ENCODE measurements at regions not wholly inside any gene's neighbourhood (a gene's known extent, or its start where the extent isn't known, plus 50 kb on each side); places are given as distances from the start of the nearest gene placed in this dataset.

DNA sequence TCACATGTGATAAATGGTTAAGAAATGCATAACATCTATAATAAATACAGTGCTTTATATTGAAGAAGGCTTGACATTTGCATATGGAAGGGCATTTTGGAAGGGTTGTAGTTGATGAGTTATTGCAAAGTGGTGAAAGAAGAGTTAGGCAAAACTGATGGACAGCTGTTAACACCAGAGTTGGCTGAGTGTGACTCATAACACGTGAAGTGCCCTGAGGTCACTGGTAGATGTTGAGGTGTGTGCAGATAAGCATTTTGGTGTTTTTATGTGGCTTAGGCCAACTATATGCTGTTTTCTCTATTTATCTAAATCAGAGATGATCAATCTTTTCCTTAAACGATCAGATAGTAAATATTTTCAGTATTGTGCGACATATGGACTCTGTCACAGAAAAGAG, 154.3 kb upstream of the KCNH7 start:
- H3K4me1 Mint-ChIP-seq: no peaks in the 10 kb centered on the region
- H3K9ac ChIP-seq (ENCODE audit: extremely low read depth, low read length, poor library complexity, severe bottlenecking): no peak overlapping the region
- H3K27me3 ChIP-seq (ENCODE audit: control insufficient read depth, insufficient read depth, low read length, poor library complexity, severe bottlenecking): no peaks in the 10 kb centered on the region
- no peak overlapping the region for H3K4me3 Mint-ChIP-seq
- no peaks in the 10 kb centered on the region for H3K36me3 ChIP-seq (ENCODE audit: control insufficient read depth, insufficient read depth, low read length)
- DNase-seq: no peak
- no peaks in the 10 kb centered on the region for H3K9me3 Mint-ChIP-seq
- no peak overlapping the region for H3K4me3 ChIP-seq (ENCODE audit: low read length)
- no peaks in the 10 kb centered on the region for H3K27me3 Mint-ChIP-seq (ENCODE audit: insufficient read depth)
- H3K36me3 Mint-ChIP-seq (ENCODE audit: low read depth): no peaks in the 10 kb centered on the region
- TF ChIP-seq, protein P1, sequence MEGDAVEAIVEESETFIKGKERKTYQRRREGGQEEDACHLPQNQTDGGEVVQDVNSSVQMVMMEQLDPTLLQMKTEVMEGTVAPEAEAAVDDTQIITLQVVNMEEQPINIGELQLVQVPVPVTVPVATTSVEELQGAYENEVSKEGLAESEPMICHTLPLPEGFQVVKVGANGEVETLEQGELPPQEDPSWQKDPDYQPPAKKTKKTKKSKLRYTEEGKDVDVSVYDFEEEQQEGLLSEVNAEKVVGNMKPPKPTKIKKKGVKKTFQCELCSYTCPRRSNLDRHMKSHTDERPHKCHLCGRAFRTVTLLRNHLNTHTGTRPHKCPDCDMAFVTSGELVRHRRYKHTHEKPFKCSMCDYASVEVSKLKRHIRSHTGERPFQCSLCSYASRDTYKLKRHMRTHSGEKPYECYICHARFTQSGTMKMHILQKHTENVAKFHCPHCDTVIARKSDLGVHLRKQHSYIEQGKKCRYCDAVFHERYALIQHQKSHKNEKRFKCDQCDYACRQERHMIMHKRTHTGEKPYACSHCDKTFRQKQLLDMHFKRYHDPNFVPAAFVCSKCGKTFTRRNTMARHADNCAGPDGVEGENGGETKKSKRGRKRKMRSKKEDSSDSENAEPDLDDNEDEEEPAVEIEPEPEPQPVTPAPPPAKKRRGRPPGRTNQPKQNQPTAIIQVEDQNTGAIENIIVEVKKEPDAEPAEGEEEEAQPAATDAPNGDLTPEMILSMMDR (conservative IDR thresholded peaks at IDR 0.05): no peak
- no peaks in the 10 kb centered on the region for H3K9me3 ChIP-seq (ENCODE audit: control insufficient read depth, low read length)
- 89 to 92% methylated on average over 2 to 3 of the region's 3 CpGs for WGBS, 2 experiments (ENCODE audit: insufficient coverage in 1 of 2, insufficient read length in 1 of 2)
- H3K27ac ChIP-seq (ENCODE audit: low read depth, low read length): no peak overlapping the region
- H3K4me1 ChIP-seq (ENCODE audit: control insufficient read depth, insufficient read depth, low read length): no peaks in the 10 kb centered on the region
- no peak overlapping the region for H3K27ac Mint-ChIP-seq

DNA sequence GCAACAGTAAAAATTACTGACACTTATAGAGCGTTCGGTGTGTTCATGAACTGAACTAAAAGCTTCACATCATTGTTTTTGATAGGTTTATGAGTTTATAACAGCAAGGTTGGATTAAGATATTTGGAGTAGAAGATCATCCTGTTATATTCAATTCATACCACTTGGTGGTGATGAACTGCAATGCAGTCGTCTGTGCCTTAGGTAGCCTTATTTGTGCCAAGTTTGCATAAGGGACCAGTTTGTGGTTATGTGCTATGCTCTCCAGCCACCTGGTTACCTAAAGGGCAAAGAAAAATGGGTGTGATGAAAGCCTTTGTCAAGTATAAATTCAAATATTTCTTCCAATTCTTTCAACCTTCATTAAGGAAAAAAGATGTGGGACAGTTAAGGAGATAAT, 150.9 kb upstream of the KCNH7 start:
- 40 to 47% methylated on average over 3 of the region's 3 CpGs for WGBS, 2 experiments (ENCODE audit: insufficient coverage in 1 of 2, insufficient read length in 1 of 2)
- Histone ChIP-seq H3K4me3 (ENCODE audit: low read length) (no peak overlapping the region), H3K4me1 (ENCODE audit: control insufficient read depth, insufficient read depth, low read length) (no peaks in the 10 kb centered on the region), H3K9ac (ENCODE audit: extremely low read depth, low read length, poor library complexity, severe bottlenecking) (no peak overlapping the region), H3K9me3 (ENCODE audit: control insufficient read depth, low read length) (no peaks in the 10 kb centered on the region), H3K27ac (ENCODE audit: low read depth, low read length) (no peak overlapping the region), H3K36me3 (ENCODE audit: control insufficient read depth, insufficient read depth, low read length) (no peaks in the 10 kb centered on the region), H3K27me3 (ENCODE audit: control insufficient read depth, insufficient read depth, low read length, poor library complexity, severe bottlenecking) (no peaks in the 10 kb centered on the region)
- DNase-seq: no peak
- Mint-ChIP-seq H3K4me1 (no peaks in the 10 kb centered on the region), H3K27ac (no peak overlapping the region), H3K9me3 (no peaks in the 10 kb centered on the region), H3K36me3 (ENCODE audit: low read depth) (no peaks in the 10 kb centered on the region), H3K4me3 (no peak overlapping the region), H3K27me3 (ENCODE audit: insufficient read depth) (no peaks in the 10 kb centered on the region)
- TF ChIP-seq, protein P1 (conservative IDR thresholded peaks at IDR 0.05): peak; percentile 45

DNA sequence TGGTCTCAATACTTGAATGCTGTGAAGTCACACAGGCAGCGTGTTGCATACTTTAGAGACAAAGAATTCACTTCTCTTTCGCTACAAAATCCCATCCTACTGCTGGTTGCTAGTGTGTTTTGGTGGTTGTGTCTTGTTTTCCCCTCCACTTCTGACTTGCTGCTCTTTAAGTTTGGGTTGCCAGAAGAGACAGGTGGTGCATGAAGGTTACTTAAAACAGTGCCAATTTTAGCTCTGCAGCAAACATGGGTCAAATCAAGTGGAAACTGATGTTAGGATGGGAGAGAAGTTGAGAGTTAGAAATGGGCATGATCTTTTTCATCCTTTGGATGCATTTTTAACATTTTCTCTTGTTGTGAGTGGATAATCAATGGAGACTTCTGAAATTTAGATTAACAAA, 136.2 kb upstream of the KCNH7 start:
- H3K27me3 ChIP-seq (ENCODE audit: control insufficient read depth, insufficient read depth, low read length, poor library complexity, severe bottlenecking): no peaks in the 10 kb centered on the region
- DNase-seq: no peak
- no peaks in the 10 kb centered on the region for H3K36me3 Mint-ChIP-seq (ENCODE audit: low read depth)

More for the DNA sequence above, 136.2 kb upstream of the KCNH7 start:
- H3K9me3 Mint-ChIP-seq: no peaks in the 10 kb centered on the region
- Histone ChIP-seq H3K36me3 (ENCODE audit: control insufficient read depth, insufficient read depth, low read length) (no peaks in the 10 kb centered on the region), H3K9me3 (ENCODE audit: control insufficient read depth, low read length) (no peaks in the 10 kb centered on the region), H3K9ac (ENCODE audit: extremely low read depth, low read length, poor library complexity, severe bottlenecking) (no peak overlapping the region), H3K4me3 (ENCODE audit: low read length) (no peak overlapping the region), H3K4me1 (ENCODE audit: control insufficient read depth, insufficient read depth, low read length) (no peaks in the 10 kb centered on the region), H3K27ac (ENCODE audit: low read depth, low read length) (no peak overlapping the region)
- no peak overlapping the region for H3K4me3 Mint-ChIP-seq
- H3K4me1 Mint-ChIP-seq: peaks cover 3% of the 10 kb centered on the region
- no peak overlapping the region for H3K27ac Mint-ChIP-seq
- TF ChIP-seq, protein P1 (conservative IDR thresholded peaks at IDR 0.05): no peak
- no peaks in the 10 kb centered on the region for H3K27me3 Mint-ChIP-seq (ENCODE audit: insufficient read depth)
- 74% methylated on average over 2 of the region's 2 CpGs; no CpG with 5 or more reads in 1 of the 2 experiments for WGBS, 2 experiments (ENCODE audit: insufficient coverage in 1 of 2, insufficient read length in 1 of 2)

All from endodermal cell (in vitro differentiated cells).